HCT116 (cell line): ENCODE measurements at regions not wholly inside any gene's neighbourhood (a gene's known extent, or its start where the extent isn't known, plus 50 kb on each side); places are given as distances from the start of the nearest gene placed in this dataset.

Experiments used
- ATAC-seq: fragments of 200-7000 bp; cut with Tn5 transposase; 2 replicates; pipeline ENCODE4 v1.9.1; 2020; ENCODE audit warnings: mild to moderate bottlenecking, moderate library complexity
- BruUV-seq: library from RNA; stranded (reverse); fragments of 400-500 nt; replicated peaks from 2 replicates; lab custom pipeline; 2021; lab: Mats Ljungman, UMichigan
- CTCF ChIA-PET: fragments of 300-600 bp; sonication (Branson Sonifier 250); formaldehyde crosslinking; loops from one replicate; lab custom pipeline; 2021; ENCODE audit warnings: antibody characterized with exemption; lab: Charles Lee
- POLR2A ChIA-PET: fragments of 300-600, 350-600 bp; sonication (Branson Sonifier 250); formaldehyde crosslinking; loops from one replicate; lab custom pipeline; 2021; ENCODE audit warnings: antibody characterized with exemption; lab: Charles Lee
- RAD21 ChIA-PET, 2 experiments: fragments of 300-600 bp; sonication (Branson Sonifier 250); formaldehyde crosslinking; loops; one replicate each; lab custom pipeline; 2023; ENCODE audit warnings: low total read pairs in 2 of 2; ENCODE audit not compliant: uncharacterized antibody in 2 of 2, unreplicated experiment in 2 of 2, low non-redundant PET in 1 of 2; lab: Charles Lee
- DNase-seq: peaks from one replicate; pipeline ENCODE4 v3.0.0-alpha.2; 2010; ENCODE audit warnings: low read depth, low spot score
- H2AFZ ChIP-seq: fragments of 200-600 bp; shearing (Covaris generic), sonication (generic); 2 replicates; pipeline ENCODE4 v1.6.1; 2017; ENCODE audit warnings: low read depth, mixed run types, mixed read lengths, antibody characterized with exemption, low read length; ENCODE audit not compliant: poor library complexity, severe bottlenecking
- H3K27ac ChIP-seq: 2 replicates; pipeline ENCODE4 v1.5.1; 2012; ENCODE audit warnings: low read depth, low read length
- H3K27me3 ChIP-seq: fragments of 200-600 bp; sonication (generic); 2 replicates; pipeline ENCODE4 v1.6.1; 2016; ENCODE audit warnings: mixed run types, low read length, mixed read lengths; ENCODE audit not compliant: insufficient read depth
- H3K36me3 ChIP-seq, 2 experiments: fragments of 200-500 bp in 1 of 2; fragments of 200-600 bp in 1 of 2; sonication (Bioruptor generic) in 1 of 2; sonication (generic) in 1 of 2; 2 replicates each; pipeline versions ENCODE4 v1.5.1 to v1.6.1; 2014 to 2016; ENCODE audit warnings: low read length in 2 of 2, inconsistent platforms in 1 of 2, mixed read lengths in 1 of 2, mixed run types in 1 of 2; ENCODE audit not compliant: insufficient read depth in 2 of 2, control insufficient read depth in 1 of 2
- H3K4me1 ChIP-seq, 2 experiments: fragments of 200-600 bp in 1 of 2; sonication (generic) in 1 of 2; 2 replicates each; pipeline versions ENCODE4 v1.5.1 to v1.6.1; 2012 to 2017; ENCODE audit warnings: low read length in 2 of 2, inconsistent platforms in 1 of 2, mild to moderate bottlenecking in 1 of 2, mixed read lengths in 1 of 2, mixed run types in 1 of 2, moderate library complexity in 1 of 2; ENCODE audit not compliant: insufficient read depth in 2 of 2, control insufficient read depth in 1 of 2
- H3K4me2 ChIP-seq: fragments of 200-600 bp; sonication (generic); 2 replicates; pipeline ENCODE4 v1.6.1; 2017; ENCODE audit warnings: mixed run types, low read length, mixed read lengths
- H3K4me3 ChIP-seq, 2 experiments: fragments of 200-600 bp in 1 of 2; sonication (generic) in 1 of 2; replicated peaks in 1 of 2; 2 replicates each; pipeline ENCODE4 v1.5.1; 2011 to 2016; ENCODE audit warnings: low read length in 2 of 2, control low read depth in 1 of 2, low read depth in 1 of 2, mild to moderate bottlenecking in 1 of 2, mixed read lengths in 1 of 2, mixed run types in 1 of 2
- H3K79me2 ChIP-seq: fragments of 200-600 bp; sonication (generic); 2 replicates; pipeline ENCODE4 v1.6.1; 2017; ENCODE audit warnings: mild to moderate bottlenecking, mixed run types, low read length, moderate library complexity, mixed read lengths; ENCODE audit not compliant: insufficient read depth
- H3K9ac ChIP-seq: fragments of 200-600 bp; sonication (generic); 2 replicates; pipeline ENCODE4 v1.6.1; 2016; ENCODE audit warnings: low read length, mixed read lengths
- H3K9me2 ChIP-seq: fragments of 200-600 bp; sonication (generic), shearing (Covaris generic); 2 replicates; pipeline ENCODE4 v1.6.1; 2017; ENCODE audit warnings: mixed run types, mild to moderate bottlenecking, moderate library complexity; ENCODE audit not compliant: insufficient read depth
- H3K9me3 ChIP-seq, 2 experiments: fragments of 200-500 bp in 1 of 2; fragments of 200-600 bp in 1 of 2; sonication (Bioruptor generic) in 1 of 2; sonication (generic) in 1 of 2; 2 replicates each; pipeline ENCODE4 v1.6.1; 2014 to 2017; ENCODE audit warnings: low read length in 2 of 2, mixed read lengths in 2 of 2, inconsistent platforms in 1 of 2, low read depth in 1 of 2, mild to moderate bottlenecking in 1 of 2, mixed run types in 1 of 2, moderate library complexity in 1 of 2; ENCODE audit not compliant: control insufficient read depth in 1 of 2, insufficient read depth in 1 of 2
- H4K20me1 ChIP-seq: fragments of 200-600 bp; sonication (generic), shearing (Covaris generic); 2 replicates; pipeline ENCODE4 v1.6.1; 2017; ENCODE audit warnings: mixed run types, mild to moderate bottlenecking, moderate library complexity; ENCODE audit not compliant: insufficient read depth
- CBX3 ChIP-seq: IDR thresholded peaks from 2 replicates; pipeline ENCODE4 v1.6.1; 2012; ENCODE audit warnings: low read depth
- CEBPB ChIP-seq: IDR thresholded peaks from 2 replicates; pipeline ENCODE4 v1.6.1; 2012; ENCODE audit warnings: low read depth
- CTCF ChIP-seq, 3 experiments: fragments of 200-600 bp in 1 of 3; sonication (generic) in 1 of 3; IDR thresholded peaks in 2 of 3; conservative IDR thresholded peaks in 1 of 3; 2 replicates each; pipeline ENCODE4 v1.5.1; 2012 to 2017; ENCODE audit warnings: low read depth in 2 of 3, low read length in 2 of 3, antibody characterized with exemption in 1 of 3, borderline replicate concordance in 1 of 3, control low read depth in 1 of 3, mild to moderate bottlenecking in 1 of 3, mixed read lengths in 1 of 3, mixed run types in 1 of 3, moderate library complexity in 1 of 3; ENCODE audit not compliant: insufficient read depth in 1 of 3
- EGR1 ChIP-seq: IDR thresholded peaks from 2 replicates; pipeline ENCODE4 v1.6.1; 2012; ENCODE audit warnings: low read depth
- ELF1 ChIP-seq: IDR thresholded peaks from 2 replicates; pipeline ENCODE4 v1.6.1; 2012; ENCODE audit warnings: low read depth, borderline replicate concordance
- EZH2 ChIP-seq: fragments of 200-600 bp; sonication (generic); IDR thresholded peaks from 2 replicates; pipeline ENCODE4 v1.6.1; 2017; ENCODE audit warnings: antibody characterized with exemption, mixed run types
- EZH2phosphoT487 ChIP-seq: fragments of 200-600 bp; IDR thresholded peaks from 2 replicates; pipeline ENCODE4 v1.6.1; 2018; ENCODE audit warnings: antibody characterized with exemption, borderline replicate concordance
- JUND ChIP-seq: IDR thresholded peaks from 2 replicates; pipeline ENCODE4 v1.6.1; 2012
- MAX ChIP-seq: IDR thresholded peaks from 2 replicates; pipeline ENCODE4 v1.6.1; 2012
- POLR2A ChIP-seq: IDR thresholded peaks from 2 replicates; pipeline ENCODE4 v1.7.0; 2011; ENCODE audit warnings: borderline replicate concordance; ENCODE audit not compliant: insufficient read depth, insufficient read length; ENCODE audit errors: extremely low read depth
- POLR2AphosphoS5 ChIP-seq: IDR thresholded peaks from 2 replicates; pipeline ENCODE4 v1.6.1; 2011; ENCODE audit warnings: mild to moderate bottlenecking, low read depth, low read length, moderate library complexity
- SP1 ChIP-seq: IDR thresholded peaks from 2 replicates; pipeline ENCODE4 v1.6.1; 2012; ENCODE audit warnings: low read depth
- SRF ChIP-seq: IDR thresholded peaks from 2 replicates; pipeline ENCODE4 v1.6.1; 2012; ENCODE audit warnings: low read depth
- ZBTB33 ChIP-seq: IDR thresholded peaks from 2 replicates; pipeline ENCODE4 v1.6.1; 2011; ENCODE audit warnings: mild to moderate bottlenecking, low read length, moderate library complexity; ENCODE audit not compliant: insufficient replicate concordance; ENCODE audit errors: extremely low read depth
- ZFX ChIP-seq: fragments of 450-650 bp; IDR thresholded peaks from 2 replicates; pipeline ENCODE4 v1.6.1; 2017
- ZNF274 ChIP-seq: fragments of 200-500 bp; sonication (Bioruptor generic); IDR thresholded peaks from 2 replicates; pipeline ENCODE4 v1.6.1; 2014; ENCODE audit warnings: mild to moderate bottlenecking, low read depth, low read length, inconsistent platforms
- intact Hi-C: fragments of 100-400 bp; cut with micrococcal nuclease; formaldehyde crosslinking; loops from 2 replicates; pipeline ENCODE4 v1.10.0; 2022

- H2AFZ ChIP-seq, result no peak overlapping the region
- no peak overlapping the region for H3K27ac ChIP-seq
- POLR2A ChIA-PET, result no interaction called here
- no peak overlapping the region for H3K4me3 ChIP-seq
- H3K4me1 ChIP-seq, result peaks cover 0 to 7% of the 10 kb centered on the region in 2 experiments; a peak in 1 of 4 replicates
- DNase-seq (no peak), ATAC-seq (no peak)
- no peak for TF ChIP-seq CTCF (IDR thresholded peaks at IDR 0.05 in 2 of 3, conservative IDR thresholded peaks at IDR 0.05 in 1 of 3; ENCODE audit: borderline replicate concordance in 1 of 3, insufficient read depth in 1 of 3, low read depth in 2 of 3, low read length in 2 of 3)
- no peak for TF ChIP-seq POLR2AphosphoS5
- no peak for TF ChIP-seq MAX
- no peak for TF ChIP-seq JUND
- no peak for TF ChIP-seq ZBTB33
- no peak for TF ChIP-seq CEBPB
- no peak for TF ChIP-seq SP1
- TF ChIP-seq ELF1, result no peak
- TF ChIP-seq SRF, result no peak
- TF ChIP-seq EGR1, result no peak
- no peak for TF ChIP-seq POLR2A
- no peak for TF ChIP-seq CBX3
- no peak for TF ChIP-seq EZH2phosphoT487
- TF ChIP-seq ZFX, result no peak
- no peak for TF ChIP-seq EZH2
- TF ChIP-seq ZNF274, result no peak
- no peak overlapping the region for H3K9ac ChIP-seq
- BruUV-seq, result no TSS peak
- CTCF ChIA-PET, result no interaction called here
- H3K36me3 ChIP-seq, result no peaks in the 10 kb centered on the region
- H3K27me3 ChIP-seq, result peaks cover 3% of the 10 kb centered on the region; the same call in 1 of the 2 replicates
- RAD21 ChIA-PET, result no interaction called here
- no peaks in the 10 kb centered on the region for H3K79me2 ChIP-seq
- intact Hi-C loops, result loop anchor here (1.0 kb wide), 1 partner anchor 222 kb away; no protein-coding TSS in a partner anchor
- H3K9me2 ChIP-seq, result no peaks in the 10 kb centered on the region
- H4K20me1 ChIP-seq, result no peaks in the 10 kb centered on the region
- no peaks in the 10 kb centered on the region for H3K9me3 ChIP-seq
- no peak overlapping the region for H3K4me2 ChIP-seq
These were observed 103.0 kb upstream of the SFSWAP start for GRCh38 chr12:131607658-131608447.
